Body of pancreas (tissue), 4 donors: ENCODE measurements at regions not wholly inside any gene's neighbourhood (a gene's known extent, or its start where the extent isn't known, plus 50 kb on each side); places are given as distances from the start of the nearest gene placed in this dataset.
"Not testable (repeated sequence)": the region's sequence is repeated elsewhere in the genome, so short reads cannot be mapped to it uniquely, and the experiment has no call there.

Experiments
- CTCF ChIP-seq, 7 experiments: fragments of 450-650 bp in 4 of 7; fragments of 200-600 bp in 3 of 7; sonication (generic) in 3 of 7; IDR thresholded peaks; one replicate each; pipeline ENCODE4 v1.5.1; 2016 to 2019; ENCODE audit warnings: antibody characterized with exemption in 7 of 7
- POLR2A ChIP-seq, 3 donors: fragments of 450-650 bp; IDR thresholded peaks; one replicate each; pipeline ENCODE4 v1.6.1; 2016; ENCODE audit warnings: antibody characterized with exemption in 3 of 3, mild to moderate bottlenecking in 2 of 3

GRCh38 chr2:242080575-242081214, 211.2 kb downstream of the RTP5 start:
- TF ChIP-seq CTCF (IDR thresholded peaks at IDR 0.05) = not testable (repeated sequence)
- TF ChIP-seq POLR2A (IDR thresholded peaks at IDR 0.05) = peak in 2 of 3 donors; percentile 51 to 70
